Head of caudate nucleus (tissue), 42 donors: ENCODE measurements at regions not wholly inside any gene's neighbourhood (a gene's known extent, or its start where the extent isn't known, plus 50 kb on each side); places are given as distances from the start of the nearest gene placed in this dataset.
A peak's percentile ranks its signal among the peaks of the same experiment; 100 is the strongest.

Experiments used
- DNase-seq, 42 donors: peaks; one replicate each; pipeline versions ENCODE4 v3.0.0 to v3.0.0-alpha.2; 2020 to 2021; ENCODE audit warnings: mixed read lengths in 7 of 42
- intact Hi-C: fragments of 100-400 bp; cut with DNase I; formaldehyde crosslinking; loops from one replicate; pipeline ENCODE4 v1.15.0; 2022

DNA sequence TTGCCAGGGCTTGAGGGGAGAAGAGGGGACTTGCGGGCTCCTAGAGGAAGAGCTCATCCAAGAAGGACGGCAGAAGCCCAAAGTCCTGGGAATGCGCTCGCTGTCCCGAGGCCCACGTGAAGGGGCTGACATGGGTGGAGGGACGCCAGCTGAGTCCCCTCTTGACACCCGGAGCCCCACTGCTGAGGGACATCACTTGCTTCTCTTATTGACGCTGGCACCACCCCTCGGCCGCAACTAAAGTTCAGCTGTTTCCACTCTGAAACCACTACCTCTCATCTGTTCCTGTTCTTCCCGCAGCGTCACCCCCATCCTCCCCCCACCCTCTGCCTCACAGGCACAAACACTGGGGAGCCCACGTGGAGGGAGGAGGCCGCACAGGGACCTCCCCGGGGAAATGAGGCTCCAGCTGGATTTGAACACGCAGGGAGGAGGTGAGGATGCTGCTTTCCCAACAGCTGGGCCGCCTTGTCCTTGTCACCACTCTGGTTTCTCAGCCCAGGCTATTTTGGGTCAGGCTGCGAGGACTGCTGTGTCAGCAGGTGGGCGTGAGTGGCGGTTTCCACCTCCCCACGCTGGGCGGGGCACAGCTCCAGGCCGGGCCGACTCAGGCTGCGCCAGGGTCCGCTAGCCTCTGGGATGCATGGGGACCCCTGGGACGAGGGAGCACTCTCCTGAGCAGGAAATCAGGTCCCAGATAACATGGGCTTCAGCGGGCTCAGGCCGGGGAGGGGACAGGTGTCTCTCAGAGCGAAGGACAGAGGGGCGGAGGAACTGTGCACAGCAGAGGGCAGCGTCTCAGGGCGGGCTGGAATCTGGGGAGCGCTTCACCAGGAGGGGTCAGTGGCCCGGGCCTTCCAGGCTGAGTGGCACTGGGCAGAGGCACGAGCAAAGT, 156.3 kb downstream of the ZNF248 start:
- intact Hi-C loops: no loop called here
- peak in 1 of 42 donors; percentile 30 for DNase-seq

DNA sequence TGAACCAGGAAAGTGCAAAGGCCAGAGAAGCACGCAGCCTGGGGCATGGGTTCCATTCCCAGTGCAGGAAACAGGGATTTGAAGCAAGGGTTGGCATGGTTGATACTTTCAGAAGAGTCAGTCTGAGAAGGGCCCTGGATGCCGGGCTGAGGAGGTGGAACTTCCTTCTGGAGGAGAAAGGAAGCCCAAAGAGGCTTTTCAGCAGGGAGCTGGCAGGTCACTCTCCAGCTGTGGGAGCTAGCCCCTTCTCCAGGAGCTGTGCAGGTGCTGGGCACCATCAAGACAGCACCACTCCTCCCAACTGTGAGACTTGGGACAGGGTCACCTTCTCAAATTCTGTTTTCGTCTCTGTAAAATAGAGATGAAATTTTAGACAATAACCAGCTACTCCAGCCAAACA, 169.8 kb downstream of the ZNF248 start:
- DNase-seq: no peak
- intact Hi-C loops: no loop called here

DNA sequence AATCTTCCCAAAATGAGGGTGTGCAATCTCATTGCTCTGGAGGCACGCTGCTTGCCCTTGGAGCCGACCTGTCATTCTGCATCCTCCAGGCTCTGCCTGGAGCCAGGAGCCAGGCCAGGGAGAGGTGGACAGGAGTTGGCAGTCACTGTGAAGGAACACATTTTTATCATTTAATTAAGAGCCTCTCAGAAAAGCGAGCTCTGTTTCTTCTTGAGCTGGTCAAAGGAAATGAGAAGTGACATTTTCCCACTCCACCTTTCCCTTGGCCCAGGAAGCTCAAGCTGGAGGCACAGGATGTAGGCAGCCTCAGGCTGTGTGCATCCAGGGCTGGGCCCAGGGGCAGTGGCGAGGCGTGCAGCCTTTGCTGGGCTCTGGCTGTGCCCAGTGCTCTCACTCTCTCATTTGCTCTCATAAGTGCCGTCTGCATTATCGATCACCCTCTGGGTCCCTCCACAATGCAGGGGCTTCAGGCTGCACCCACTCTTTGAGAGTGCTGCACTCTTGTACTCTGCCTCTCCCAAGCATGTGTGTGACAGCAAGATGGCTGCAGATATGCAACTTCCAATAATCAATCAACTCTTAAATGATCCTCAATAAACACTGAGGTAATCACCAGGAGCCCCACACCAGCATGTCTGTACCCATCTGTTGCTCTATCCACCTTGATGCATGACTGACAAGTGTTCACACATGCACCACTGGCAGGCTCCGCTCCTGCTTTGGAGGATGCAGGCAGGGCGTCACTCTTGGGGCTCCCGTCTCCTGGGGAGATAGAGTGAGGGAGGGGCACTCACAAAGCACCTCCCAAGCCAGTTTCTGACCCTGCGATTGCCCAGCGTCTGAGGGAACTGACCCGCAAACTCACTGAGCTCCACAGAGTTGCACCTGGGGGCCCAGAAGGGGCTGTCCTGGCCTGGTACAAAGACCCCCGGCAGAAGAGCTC, 171.4 kb downstream of the ZNF248 start:
- intact Hi-C loops: no loop called here

DNA sequence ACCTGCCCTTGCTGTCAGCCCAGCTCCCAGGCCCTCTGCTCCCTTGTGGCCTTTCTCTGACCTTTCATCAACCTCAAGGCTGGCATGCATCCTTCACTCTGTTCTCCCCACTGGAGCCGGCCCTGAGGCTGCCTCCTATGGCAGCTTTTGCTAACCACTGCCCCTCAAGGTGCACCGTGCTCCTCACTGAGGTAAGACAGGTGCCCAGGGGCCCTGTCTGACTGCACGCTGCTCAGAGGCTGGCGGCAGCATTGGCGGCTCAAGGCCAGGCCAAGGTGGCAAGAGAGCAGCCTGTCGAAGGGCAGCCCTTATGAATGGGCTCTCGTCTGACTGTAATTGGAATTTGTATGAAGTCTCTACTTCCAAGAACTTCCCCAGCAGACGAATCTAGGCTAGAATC, 172.6 kb downstream of the ZNF248 start:
- intact Hi-C loops: no loop called here

More for the DNA sequence above, 171.4 kb downstream of the ZNF248 start:
- DNase-seq: no peak

DNA sequence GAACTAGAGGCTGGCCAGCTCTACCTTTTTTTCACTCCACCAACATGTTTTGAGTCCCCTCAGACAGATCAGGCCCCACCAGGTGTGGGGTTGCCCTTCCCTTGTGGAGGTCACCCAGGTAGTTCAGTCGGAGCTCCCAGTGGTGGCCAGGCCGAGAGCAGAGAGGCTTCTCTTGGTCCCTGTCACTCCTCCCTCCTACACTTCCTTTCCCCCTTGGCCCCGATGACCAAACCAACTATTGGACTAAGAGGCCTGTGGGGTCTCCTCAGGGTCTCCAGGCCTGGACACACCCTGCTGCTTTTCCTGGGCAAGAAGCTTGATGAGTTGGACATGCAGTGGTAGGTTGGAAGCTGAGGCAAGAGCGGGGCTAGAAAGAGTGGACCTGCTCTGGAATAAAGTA, 174.8 kb downstream of the ZNF248 start:
- no peak for DNase-seq
- intact Hi-C loops: no loop called here

More for the DNA sequence above, 172.6 kb downstream of the ZNF248 start:
- no peak for DNase-seq

DNA sequence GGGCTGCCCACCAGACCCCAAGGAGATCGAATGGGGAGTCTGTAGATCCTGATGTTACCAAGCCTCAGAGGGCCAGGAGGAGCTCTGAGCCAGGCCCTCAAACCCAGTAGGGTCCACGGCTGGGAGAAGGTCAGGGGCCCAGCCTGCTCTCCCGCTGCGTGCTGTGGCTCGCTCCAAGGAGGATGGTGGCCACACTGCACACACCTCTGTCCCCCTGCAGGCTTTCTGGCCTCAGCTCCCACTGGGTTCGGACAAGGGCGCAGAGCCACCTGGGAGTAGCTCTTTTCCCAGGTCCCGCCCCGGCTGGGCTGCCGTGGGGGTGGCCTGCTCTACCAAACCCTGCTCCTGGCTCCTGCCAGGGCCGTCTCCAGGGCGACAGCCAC, 175.8 kb downstream of the ZNF248 start:
- DNase-seq: no peak
- intact Hi-C loops: no loop called here

DNA sequence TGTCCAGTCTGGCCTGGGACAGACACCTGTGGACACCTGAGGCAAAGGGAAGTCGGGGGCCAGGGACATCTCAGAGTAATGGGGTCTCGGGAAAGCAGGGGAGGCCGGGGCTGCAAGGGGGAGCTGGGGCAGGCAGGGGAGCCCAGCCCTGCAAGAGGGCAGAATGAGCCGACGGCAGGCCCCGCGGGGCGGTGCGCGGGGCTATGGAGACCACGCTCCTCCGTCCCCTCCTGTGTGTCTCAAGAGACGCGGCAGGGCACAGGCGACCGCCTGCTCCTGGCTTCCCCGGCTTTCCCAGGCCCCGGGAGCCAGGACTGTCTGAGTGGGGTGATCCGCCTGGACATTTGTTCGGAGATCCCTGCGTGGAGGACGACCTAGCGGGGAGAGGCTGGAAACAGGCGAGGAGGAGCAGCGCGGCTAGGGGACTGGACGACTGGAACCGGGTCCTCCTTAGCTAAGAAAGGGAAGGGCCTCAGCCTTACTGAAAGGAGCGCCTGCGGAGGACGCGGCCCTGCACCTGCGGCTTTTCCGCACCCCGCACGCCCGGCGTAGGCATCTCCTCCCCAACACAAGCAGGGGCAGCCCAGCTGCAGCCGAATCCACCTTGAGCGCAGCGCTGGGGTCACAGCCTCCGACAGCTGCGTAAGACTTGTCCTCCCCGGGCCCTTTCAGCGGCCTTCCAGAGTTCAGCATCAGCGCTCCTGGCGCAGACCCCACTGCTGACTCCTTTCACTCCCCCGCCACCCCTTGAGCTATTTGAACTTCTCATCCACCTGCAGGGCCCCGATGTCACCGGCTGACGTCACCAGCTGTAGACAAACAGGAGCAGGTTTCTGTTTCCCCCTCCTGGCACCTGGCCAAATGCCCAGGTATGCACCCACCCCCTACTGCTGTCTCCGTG, 176.4 kb downstream of the ZNF248 start:
- no peak for DNase-seq
- intact Hi-C loops: no loop called here

DNA sequence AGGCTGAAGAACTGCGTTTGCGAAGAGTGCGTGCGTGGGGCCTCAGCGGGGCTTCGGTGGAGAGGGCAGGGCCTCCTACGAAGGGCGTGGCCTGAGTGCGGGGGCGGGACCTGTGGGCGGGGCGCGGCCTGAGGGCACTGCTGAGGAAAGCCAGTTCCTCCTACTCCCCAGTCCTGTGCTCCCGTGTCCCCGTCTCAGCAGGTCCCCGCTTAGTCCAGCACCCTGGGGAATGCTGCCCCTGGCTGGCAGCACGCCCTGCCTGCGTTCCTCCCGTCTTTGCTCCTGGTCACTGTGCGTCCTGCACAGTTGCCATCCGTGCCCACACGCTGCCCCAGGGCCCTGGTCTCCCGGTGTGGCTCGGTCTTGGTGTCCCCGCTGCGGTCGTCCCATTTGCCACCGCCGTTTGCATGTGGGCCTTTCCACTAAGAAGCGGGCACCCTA, 177.1 kb downstream of the ZNF248 start:
- intact Hi-C loops: no loop called here
- no peak for DNase-seq

DNA sequence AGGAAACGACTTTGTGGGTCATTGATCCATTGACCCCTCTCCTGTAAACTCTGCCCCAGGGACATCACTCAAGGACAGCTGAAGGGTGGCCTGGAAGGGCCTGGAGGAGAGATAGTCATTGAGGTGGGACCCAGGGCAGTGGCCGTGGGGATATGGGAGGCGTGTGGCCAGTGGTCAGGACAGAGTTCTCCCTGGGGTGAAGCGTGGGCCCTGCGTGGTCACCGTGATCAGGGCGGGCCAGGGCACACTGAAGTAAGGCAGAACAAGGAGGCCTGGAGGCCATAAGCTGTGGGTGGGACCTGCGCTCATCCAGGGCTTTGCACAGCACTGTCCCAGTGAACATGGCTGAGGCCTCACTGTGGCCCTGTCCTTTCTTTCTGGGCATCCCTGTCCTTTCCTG, 177.9 kb downstream of the ZNF248 start:
- intact Hi-C loops: no loop called here
- DNase-seq: no peak

DNA sequence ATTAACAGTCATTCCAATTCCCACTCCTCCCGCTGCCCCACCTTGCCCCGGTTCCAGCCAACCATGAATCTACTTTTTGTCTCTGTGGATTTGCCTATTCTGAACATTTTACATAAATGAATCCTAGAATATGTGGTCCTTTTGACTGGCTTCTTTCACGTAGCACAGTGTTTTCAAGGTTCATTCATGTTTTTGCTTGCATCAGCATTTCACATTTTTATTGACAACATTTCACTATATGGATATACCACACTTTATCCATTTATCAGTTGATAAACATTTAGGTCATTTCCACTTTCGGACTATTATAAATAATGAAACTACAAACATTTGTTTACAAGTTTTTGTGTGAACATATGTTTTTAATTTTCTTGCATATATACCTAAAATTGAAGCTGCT, 182.0 kb downstream of the ZNF248 start:
- intact Hi-C loops: no loop called here
- no peak for DNase-seq

DNA sequence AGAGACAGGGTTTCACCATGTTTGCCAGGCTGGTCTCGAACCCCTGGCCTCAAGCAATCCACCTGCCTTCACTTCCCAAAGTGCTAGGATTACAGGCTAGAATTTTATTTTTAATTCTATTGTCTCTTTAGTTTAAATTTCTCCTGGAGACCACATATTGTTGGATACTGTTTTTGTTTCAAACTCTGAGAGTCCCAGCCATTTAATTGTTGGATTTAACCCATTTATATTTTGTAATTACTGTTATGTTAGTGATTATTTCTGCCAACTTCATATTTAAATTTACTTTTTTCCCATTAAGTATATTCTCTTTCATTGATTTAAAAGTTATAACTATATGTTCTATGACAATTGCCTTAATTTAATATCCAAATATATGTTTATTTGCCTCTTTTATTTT, 185.6 kb downstream of the ZNF248 start:
- intact Hi-C loops: no loop called here

DNA sequence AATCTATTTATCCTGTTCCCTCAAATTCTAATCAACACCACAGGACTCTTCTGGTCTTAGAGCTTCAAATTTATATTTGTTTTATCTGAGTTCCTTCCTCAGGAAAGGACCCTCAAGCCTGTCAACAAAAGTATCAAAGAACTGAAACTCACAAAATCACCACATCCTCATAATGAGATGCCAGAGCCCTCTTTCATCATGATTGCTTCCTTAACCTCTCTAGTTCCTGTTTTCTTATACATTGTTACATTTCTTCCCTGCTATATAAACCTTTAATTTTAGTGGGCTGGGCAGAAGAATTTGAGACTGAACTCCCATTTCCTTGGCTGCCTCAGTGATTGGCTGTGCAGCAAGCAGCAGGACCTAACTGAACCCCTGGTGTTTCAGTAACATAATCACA, 189.7 kb downstream of the ZNF248 start:
- intact Hi-C loops: no loop called here

More for the DNA sequence above, 185.6 kb downstream of the ZNF248 start:
- no peak for DNase-seq

DNA sequence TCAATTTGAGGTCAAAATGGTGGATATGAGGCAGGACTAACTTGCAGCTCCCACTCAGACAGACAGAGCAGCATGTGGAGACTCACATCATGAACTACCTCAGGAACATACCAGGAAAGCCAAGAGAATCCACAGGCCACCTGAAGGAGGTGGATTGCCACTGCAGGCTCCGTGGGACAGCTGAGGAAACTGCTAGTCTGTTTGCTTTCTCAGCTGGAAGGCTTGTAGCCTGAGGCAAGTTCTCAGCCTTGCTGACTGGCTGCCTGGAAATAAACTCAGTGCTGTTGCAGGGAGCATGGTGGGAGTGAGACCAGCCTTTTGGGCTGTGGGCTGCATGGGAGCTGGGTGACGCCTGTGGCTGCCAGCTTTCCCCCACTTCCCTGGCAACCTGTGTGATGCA, 202.9 kb downstream of the ZNF248 start:
- no peak for DNase-seq
- intact Hi-C loops: no loop called here

More for the DNA sequence above, 189.7 kb downstream of the ZNF248 start:
- no peak for DNase-seq

DNA sequence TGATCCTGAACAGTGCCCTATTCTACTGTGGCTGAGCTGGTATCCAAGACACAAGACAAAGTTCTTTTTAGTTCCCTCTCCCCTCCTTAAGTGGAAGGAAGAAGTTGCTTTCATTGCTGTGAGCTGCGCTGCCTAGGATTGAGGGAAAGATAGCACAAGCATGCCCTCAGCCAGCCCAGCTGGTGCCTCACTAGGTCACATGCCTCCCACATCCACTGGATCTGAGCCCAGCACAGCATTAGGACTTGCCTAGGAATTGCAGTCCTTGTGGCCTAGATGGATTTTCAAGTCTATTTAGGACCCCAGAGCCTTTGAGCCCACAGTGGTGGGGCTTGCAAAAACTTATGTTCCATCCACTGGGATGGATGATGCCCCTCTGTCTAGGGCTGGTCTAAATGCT, 214.2 kb downstream of the ZNF248 start:
- peak in 4 of 42 donors; percentile 15 to 25 (median 22) for DNase-seq
- intact Hi-C loops: no loop called here

DNA sequence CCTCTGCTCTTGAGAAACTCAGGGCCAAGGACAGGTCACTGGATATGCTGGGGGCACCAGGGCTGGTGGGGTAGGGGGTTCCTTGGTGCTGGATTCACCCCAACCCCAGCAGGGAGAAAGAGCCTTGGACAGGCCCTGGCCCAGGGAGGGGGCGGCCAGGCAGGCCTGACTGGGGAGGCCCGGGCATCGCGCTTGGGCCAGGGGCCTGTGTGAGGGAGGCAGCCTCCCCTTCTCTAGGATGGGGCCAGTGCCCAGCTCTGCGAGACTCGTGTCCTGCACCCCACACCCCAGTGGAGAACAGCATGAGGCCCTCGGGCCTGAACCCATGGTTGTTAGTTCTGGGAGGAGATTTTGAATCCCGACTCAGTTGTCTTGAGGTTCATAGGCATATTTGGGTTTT, 217.1 kb downstream of the ZNF248 start:
- no peak for DNase-seq
- intact Hi-C loops: no loop called here

DNA sequence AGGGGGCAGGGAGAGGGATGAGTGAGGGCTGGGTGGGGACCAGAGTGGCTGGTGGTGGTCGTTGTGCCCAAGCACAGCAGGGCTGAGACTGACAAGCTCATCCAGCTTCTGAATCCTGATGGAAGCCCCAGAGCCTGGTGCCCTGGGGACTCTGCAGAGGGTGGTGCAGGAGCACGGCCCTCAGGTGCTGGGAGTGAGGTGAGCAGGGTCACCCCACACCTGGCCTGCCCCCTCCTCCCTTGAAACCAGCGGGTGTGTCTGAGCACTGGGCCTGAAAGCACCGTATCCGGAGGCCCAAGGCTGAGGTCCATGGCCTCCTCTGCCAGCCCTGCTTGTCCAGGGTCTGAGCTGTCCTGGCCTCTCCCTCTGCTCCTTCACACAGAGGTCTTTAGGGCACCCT, 218.2 kb downstream of the ZNF248 start:
- intact Hi-C loops: no loop called here
- no peak for DNase-seq

DNA sequence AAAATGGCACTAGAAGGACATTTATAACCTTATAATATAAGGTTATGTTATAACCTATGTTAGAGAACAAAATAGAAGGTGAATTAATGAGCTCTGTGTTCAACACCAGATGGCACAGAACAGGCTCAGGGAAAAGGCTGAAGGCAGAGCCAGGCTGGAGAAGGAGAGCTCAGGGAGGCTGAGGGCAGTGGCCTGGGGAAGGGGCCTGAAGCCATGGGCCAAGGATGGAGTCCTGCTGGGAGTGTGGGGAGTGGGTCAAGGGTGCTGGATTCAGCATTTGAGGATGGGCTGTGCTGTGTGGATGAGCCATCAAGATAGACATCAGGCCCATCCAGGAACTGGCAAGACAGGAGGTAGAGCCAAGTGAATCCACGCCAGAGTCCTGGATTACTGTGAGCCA, 218.8 kb downstream of the ZNF248 start:
- no peak for DNase-seq
- intact Hi-C loops: no loop called here

DNA sequence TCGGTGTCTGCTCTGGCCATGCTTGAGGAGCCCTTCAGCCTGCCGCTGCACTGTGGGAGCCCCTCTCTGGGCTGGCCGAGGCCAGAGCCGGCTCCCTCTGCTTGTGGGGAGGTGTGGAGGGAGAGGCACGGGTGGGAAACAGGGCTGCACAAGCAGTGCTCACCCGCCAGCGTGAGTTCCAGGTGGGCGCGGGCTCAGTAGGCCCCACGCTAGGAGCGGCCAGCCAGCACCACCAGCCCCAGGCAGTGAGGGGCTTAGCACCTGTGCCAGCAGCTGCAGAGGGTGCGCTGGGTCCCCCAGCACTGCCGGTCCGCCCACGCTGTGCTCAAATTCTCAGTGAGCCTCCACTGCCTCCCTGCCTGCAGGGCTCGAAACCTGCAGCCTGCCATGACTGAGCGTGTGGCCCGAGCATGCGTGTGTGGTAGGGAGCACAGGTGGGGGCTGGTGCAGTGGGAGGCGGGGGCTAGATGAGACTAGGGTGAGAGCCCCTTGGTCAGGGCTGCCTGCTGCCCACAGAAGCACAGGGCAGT, 223.0 kb downstream of the ZNF248 start:
- no peak for DNase-seq
- intact Hi-C loops: no loop called here

DNA sequence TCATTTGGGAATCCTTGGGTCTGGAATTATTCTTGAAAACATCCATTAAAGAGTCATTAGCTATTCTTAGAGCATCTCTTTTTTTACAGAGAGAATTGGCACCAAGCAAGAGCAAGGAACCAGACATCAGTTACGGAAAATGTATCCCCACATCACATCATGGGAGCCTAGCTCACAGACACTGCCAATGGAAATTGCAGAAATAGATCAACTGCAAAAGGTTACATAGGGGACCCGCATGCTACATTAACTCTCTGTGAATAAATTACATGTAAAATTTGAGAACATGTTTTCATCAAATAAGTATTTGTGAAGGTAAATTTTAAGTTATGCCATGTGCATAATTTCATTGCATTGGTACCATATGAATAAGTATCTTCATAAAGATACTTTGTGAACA, 224.8 kb downstream of the ZNF248 start:
- DNase-seq: no peak
- intact Hi-C loops: no loop called here
